ENCODE measurements at regions not wholly inside any gene's neighbourhood (a gene's known extent, or its start where the extent isn't known, plus 50 kb on each side); places are given as distances from the start of the nearest gene placed in this dataset.

GRCh38 chr16:65658787-65659220, 536.9 kb upstream of the CDH11 start:
- DNase-seq: peak; percentile 84

GRCh38 chr16:65658349-65658748, 536.5 kb upstream of the CDH11 start:
- peak; percentile 94 for DNase-seq

GRCh38 chr16:65657556-65657955, 535.7 kb upstream of the CDH11 start:
- peak; percentile 31 for DNase-seq

- DNase-seq: peak; percentile 34
Observed at GRCh38 chr16:65657071-65657494, 535.2 kb upstream of the CDH11 start.

- no peak for DNase-seq
Observed at GRCh38 chr16:65655802-65656201, 533.9 kb upstream of the CDH11 start.

- no peak for DNase-seq
Observed at GRCh38 chr16:65648101-65648500, 526.2 kb upstream of the CDH11 start.

GRCh38 chr16:65644821-65645220, 523.0 kb upstream of the CDH11 start:
- no peak for DNase-seq

- DNase-seq: no peak
Observed at GRCh38 chr16:65641762-65642289, 520.0 kb upstream of the CDH11 start.

GRCh38 chr16:65641049-65641761, 519.3 kb upstream of the CDH11 start:
- DNase-seq: no peak

- no peak for DNase-seq
Observed at GRCh38 chr16:65634833-65635232, 513.0 kb upstream of the CDH11 start.

- peak; percentile 29 for DNase-seq
Observed at GRCh38 chr16:65634291-65634690, 512.4 kb upstream of the CDH11 start.

GRCh38 chr16:65624666-65625065, 502.8 kb upstream of the CDH11 start:
- peak; percentile 60 for DNase-seq

- no peak for DNase-seq
Observed at GRCh38 chr16:65624229-65624628, 502.4 kb upstream of the CDH11 start.

GRCh38 chr16:65622871-65623270, 501.0 kb upstream of the CDH11 start:
- DNase-seq: no peak

GRCh38 chr16:65622151-65622550, 500.3 kb upstream of the CDH11 start:
- DNase-seq: no peak

GRCh38 chr16:65621640-65622039, 499.8 kb upstream of the CDH11 start:
- no peak for DNase-seq

GRCh38 chr16:65619606-65620005, 497.7 kb upstream of the CDH11 start:
- DNase-seq: no peak

- DNase-seq: no peak
Observed at GRCh38 chr16:65618931-65619330, 497.1 kb upstream of the CDH11 start.

GRCh38 chr16:65618333-65618732, 496.5 kb upstream of the CDH11 start:
- DNase-seq: no peak

- no peak for DNase-seq
Observed at GRCh38 chr16:65617421-65617820, 495.6 kb upstream of the CDH11 start.

GRCh38 chr16:65608455-65608854, 486.6 kb upstream of the CDH11 start:
- peak; percentile 21 for DNase-seq

- no peak for DNase-seq
Observed at GRCh38 chr16:65604771-65605170, 482.9 kb upstream of the CDH11 start.

GRCh38 chr16:65601781-65602180, 479.9 kb upstream of the CDH11 start:
- peak; percentile 71 for DNase-seq

- DNase-seq: peak; percentile 53
Observed at GRCh38 chr16:65600629-65601028, 478.8 kb upstream of the CDH11 start.

- DNase-seq: no peak
Observed at GRCh38 chr16:65600046-65600445, 478.2 kb upstream of the CDH11 start.

Measured in fibroblast of skin of right biceps (primary cell).